Ovary (tissue), 7 donors: ENCODE measurements at regions not wholly inside any gene's neighbourhood (a gene's known extent, or its start where the extent isn't known, plus 50 kb on each side); places are given as distances from the start of the nearest gene placed in this dataset.

Experiments
- DNase-seq, 5 donors: peaks; one replicate each; pipeline ENCODE4 v3.0.0-alpha.2; 2019 to 2020
- H3K27ac ChIP-seq, 2 donors: fragments of 200-600 bp; one replicate each; pipeline versions ENCODE4 v1.5.1 to v1.8.0; 2019 to 2022
- H3K27me3 ChIP-seq: fragments of 200-600 bp; one replicate; pipeline ENCODE4 v1.8.0; 2022
- H3K36me3 ChIP-seq: fragments of 200-600 bp; sonication (generic); one replicate; pipeline ENCODE4 v1.5.1; 2019
- H3K4me1 ChIP-seq: one replicate; pipeline ENCODE4 v1.8.1; 2013; ENCODE audit warnings: mild to moderate bottlenecking, moderate library complexity; ENCODE audit not compliant: insufficient read depth
- H3K4me3 ChIP-seq: fragments of 200-600 bp; sonication (generic); one replicate; pipeline ENCODE4 v1.5.1; 2017
- H3K9me3 ChIP-seq, 2 donors: fragments of 200-600 bp in 1 of 2; sonication (generic) in 1 of 2; one replicate each; pipeline versions ENCODE4 v1.5.1 to v1.8.1; 2013 to 2019; ENCODE audit warnings: mild to moderate bottlenecking in 1 of 2, moderate library complexity in 1 of 2
- EP300 ChIP-seq: sonication (generic); formaldehyde crosslinking; IDR thresholded peaks from one replicate; pipeline ENCODE4 v1.6.1; 2017; ENCODE audit warnings: antibody characterized with exemption
- POLR2A ChIP-seq: fragments of 450-650 bp; IDR thresholded peaks from one replicate; pipeline ENCODE4 v1.6.1; 2017; ENCODE audit warnings: antibody characterized with exemption, mild to moderate bottlenecking, moderate library complexity
- WGBS, 3 donors: extraction: QIAGEN DNeasy Blood & Tissue Kit in 1 of 3; methylation state at CpG; one replicate each; pipeline versions ENCODE4 v1.1.5 to v1.1.7; 2013 to 2017; 5-methylcytosine and 5-hydroxymethylcytosine counted together
- intact Hi-C, 4 donors: fragments of 100-400 bp; cut with DNase I; formaldehyde crosslinking; loops; one replicate each; pipeline versions ENCODE4 v1.11.0 to v1.15.1; 2022 to 2023
- TF ChIP-seq, protein P1 (sequence below), 3 donors: fragments of 450-650 bp in 2 of 3; fragments of 200-600 bp in 1 of 3; IDR thresholded peaks; one replicate each; pipeline versions ENCODE4 v1.5.1 to v1.8.0; 2016 to 2022; ENCODE audit warnings: antibody characterized with exemption in 3 of 3, mild to moderate bottlenecking in 1 of 3
- donor health status: DM: no; HTN: no; CAD: no; lungs with moderate emphysema.
- donor health status: DM: no; HTN: no; CAD: no.
- donor health status: Bipolar disorder and iron deficiency.
- donor health status: DM: no; HTN: no; CAD: no.
- donor health status: DM: yes; HTN: yes; CAD: no.

DNA sequence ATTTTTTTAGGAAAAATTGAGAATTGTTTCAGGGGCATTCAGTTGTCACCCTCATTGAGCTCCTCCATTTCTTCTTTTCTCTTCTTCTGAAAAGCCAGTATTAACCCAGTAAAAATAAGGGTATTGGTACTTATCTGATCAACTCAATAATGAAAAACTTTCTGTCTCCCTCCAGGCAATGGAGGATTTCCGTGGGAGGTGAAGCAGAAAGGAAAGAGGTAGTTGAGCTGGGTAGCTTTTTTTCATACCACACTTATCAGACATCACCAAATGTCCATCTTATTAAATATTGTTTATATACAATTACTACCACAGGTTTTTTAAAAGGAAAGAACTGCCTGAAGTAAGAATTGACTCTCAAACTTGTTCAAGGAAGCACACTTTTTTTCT lies 731.1 kb upstream of the ZNF608 start:
- intact Hi-C loops = no loop called here
- TF ChIP-seq POLR2A = no peak
- TF ChIP-seq, protein P1, sequence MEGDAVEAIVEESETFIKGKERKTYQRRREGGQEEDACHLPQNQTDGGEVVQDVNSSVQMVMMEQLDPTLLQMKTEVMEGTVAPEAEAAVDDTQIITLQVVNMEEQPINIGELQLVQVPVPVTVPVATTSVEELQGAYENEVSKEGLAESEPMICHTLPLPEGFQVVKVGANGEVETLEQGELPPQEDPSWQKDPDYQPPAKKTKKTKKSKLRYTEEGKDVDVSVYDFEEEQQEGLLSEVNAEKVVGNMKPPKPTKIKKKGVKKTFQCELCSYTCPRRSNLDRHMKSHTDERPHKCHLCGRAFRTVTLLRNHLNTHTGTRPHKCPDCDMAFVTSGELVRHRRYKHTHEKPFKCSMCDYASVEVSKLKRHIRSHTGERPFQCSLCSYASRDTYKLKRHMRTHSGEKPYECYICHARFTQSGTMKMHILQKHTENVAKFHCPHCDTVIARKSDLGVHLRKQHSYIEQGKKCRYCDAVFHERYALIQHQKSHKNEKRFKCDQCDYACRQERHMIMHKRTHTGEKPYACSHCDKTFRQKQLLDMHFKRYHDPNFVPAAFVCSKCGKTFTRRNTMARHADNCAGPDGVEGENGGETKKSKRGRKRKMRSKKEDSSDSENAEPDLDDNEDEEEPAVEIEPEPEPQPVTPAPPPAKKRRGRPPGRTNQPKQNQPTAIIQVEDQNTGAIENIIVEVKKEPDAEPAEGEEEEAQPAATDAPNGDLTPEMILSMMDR (IDR thresholded peaks at IDR 0.05) = no peak
- TF ChIP-seq EP300 = no peak

DNA sequence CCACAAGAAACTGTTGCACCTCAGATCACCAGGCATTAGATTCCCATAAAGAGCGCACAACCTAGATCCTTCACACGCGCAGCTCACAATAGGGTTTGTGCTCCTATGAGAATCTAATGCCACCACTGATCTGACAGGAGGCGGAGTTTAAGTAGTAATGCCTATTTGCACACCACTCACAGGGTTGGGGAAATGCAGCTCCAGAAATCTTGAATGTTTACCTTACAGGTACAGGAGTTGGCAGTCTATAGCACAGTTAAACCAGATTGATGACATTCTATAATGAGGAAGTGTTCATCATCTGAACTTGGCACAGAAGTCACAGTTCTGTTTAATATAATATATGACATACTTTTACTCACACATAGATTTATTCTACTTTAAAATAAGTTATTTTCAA lies 732.2 kb upstream of the ZNF608 start:
- Histone ChIP-seq H3K27me3 (no peaks in the 10 kb centered on the region), H3K27ac (no peak overlapping the region), H3K9me3 (no peaks in the 10 kb centered on the region), H3K4me3 (no peak overlapping the region), H3K36me3 (no peaks in the 10 kb centered on the region), H3K4me1 (no peaks in the 10 kb centered on the region)
- TF ChIP-seq POLR2A = no peak
- no peak for TF ChIP-seq EP300
- TF ChIP-seq, protein P1 (IDR thresholded peaks at IDR 0.05) = no peak
- 98 to 99% (median 99%) methylated on average over 4 of the region's 4 CpGs for WGBS, 3 donors
- intact Hi-C loops = no loop called here
- DNase-seq = no peak

More for the DNA sequence above, 731.1 kb upstream of the ZNF608 start:
- Histone ChIP-seq H3K36me3 (no peaks in the 10 kb centered on the region), H3K4me3 (no peak overlapping the region), H3K27me3 (no peaks in the 10 kb centered on the region), H3K9me3 (no peaks in the 10 kb centered on the region), H3K4me1 (no peaks in the 10 kb centered on the region), H3K27ac (no peak overlapping the region)
- WGBS, 3 donors = 88 to 96% (median 90%) methylated on average over 1 of the region's 1 CpG
- DNase-seq = no peak

DNA sequence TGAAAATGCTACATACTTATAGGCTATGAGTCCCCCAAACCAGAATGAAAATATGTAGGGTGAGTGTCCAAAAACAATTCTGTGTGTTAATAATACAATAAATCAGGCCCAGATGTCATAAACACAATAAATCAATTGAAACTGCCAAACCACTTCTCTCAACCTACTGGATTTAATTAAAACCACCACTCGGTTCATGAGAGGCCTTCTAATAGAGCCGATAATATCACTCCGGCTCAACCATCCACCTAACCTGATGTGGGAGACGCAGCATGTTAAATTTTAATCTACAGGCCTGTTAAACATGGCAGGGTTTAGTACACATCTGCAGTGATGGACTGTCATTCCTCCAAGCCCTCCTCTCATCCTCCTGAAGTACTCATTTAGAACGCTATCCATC lies 734.5 kb upstream of the ZNF608 start:
- intact Hi-C loops = no loop called here
- TF ChIP-seq EP300 = no peak
- TF ChIP-seq POLR2A = no peak
- TF ChIP-seq, protein P1 (IDR thresholded peaks at IDR 0.05) = no peak
- no peak overlapping the region for H3K27ac ChIP-seq
- H3K4me1 ChIP-seq = peaks cover 9% of the 10 kb centered on the region
- no peak for DNase-seq
- H3K9me3 ChIP-seq = no peaks in the 10 kb centered on the region
- no peaks in the 10 kb centered on the region for H3K27me3 ChIP-seq
- 77 to 85% (median 82%) methylated on average over 5 of the region's 5 CpGs for whole genome bisulfite sequencing, 3 donors
- no peaks in the 10 kb centered on the region for H3K36me3 ChIP-seq
- no peak overlapping the region for H3K4me3 ChIP-seq

- Histone ChIP-seq H3K27ac (no peak overlapping the region), H3K4me1 (peaks cover 9% of the 10 kb centered on the region), H3K4me3 (no peak overlapping the region), H3K36me3 (no peaks in the 10 kb centered on the region), H3K9me3 (no peaks in the 10 kb centered on the region), H3K27me3 (no peaks in the 10 kb centered on the region)
- intact Hi-C loops = no loop called here
- no peak for TF ChIP-seq EP300
- TF ChIP-seq, protein P1 (IDR thresholded peaks at IDR 0.05) = no peak
- TF ChIP-seq POLR2A = no peak
- 66 to 81% (median 79%) methylated on average over 7 of the region's 7 CpGs for WGBS, 3 donors
- DNase-seq = no peak
Observed at GRCh38 chr5:125481506-125482465, 735.3 kb upstream of the ZNF608 start.
